OCI-LY7 (cell line): ENCODE measurements at regions not wholly inside any gene's neighbourhood (a gene's known extent, or its start where the extent isn't known, plus 50 kb on each side); places are given as distances from the start of the nearest gene placed in this dataset.

Experiments used
- BruUV-seq: library from RNA; stranded (reverse); fragments of 400-500 nt; replicated peaks from 2 replicates; lab custom pipeline; 2021; lab: Mats Ljungman, UMichigan
- CTCF ChIA-PET: fragments of 300-600 bp; sonication (Branson Sonifier 250); formaldehyde crosslinking; loops from one replicate; lab custom pipeline; 2022; ENCODE audit warnings: antibody characterized with exemption; ENCODE audit not compliant: unreplicated experiment; lab: Charles Lee
- POLR2A ChIA-PET: fragments of 300-600 bp; sonication (Branson Sonifier 250); formaldehyde crosslinking; loops from one replicate; lab custom pipeline; 2022; ENCODE audit warnings: antibody characterized with exemption; lab: Charles Lee
- DNase-seq: peaks from one replicate; pipeline ENCODE4 v3.0.0-alpha.2; 2015; ENCODE audit warnings: low spot score
- H2AFZ ChIP-seq: fragments of 200-600 bp; sonication (generic), shearing (Covaris generic); 2 replicates; pipeline ENCODE4 v1.6.1; 2014; ENCODE audit warnings: mild to moderate bottlenecking, antibody characterized with exemption, low read length, moderate library complexity
- H3K27ac ChIP-seq: fragments of 200-600 bp; sonication (generic); 2 replicates; pipeline ENCODE4 v1.5.1; 2014; ENCODE audit warnings: mixed run types, low read depth, mild to moderate bottlenecking, moderate library complexity, low read length, inconsistent platforms; ENCODE audit not compliant: poor library complexity, severe bottlenecking
- H3K36me3 ChIP-seq: fragments of 200-600 bp; sonication (generic); 2 replicates; pipeline ENCODE4 v1.6.1; 2014; ENCODE audit warnings: mild to moderate bottlenecking, antibody characterized with exemption, low read length, moderate library complexity, mixed read lengths; ENCODE audit not compliant: insufficient read depth
- H3K4me1 ChIP-seq: fragments of 200-600 bp; sonication (generic); 2 replicates; pipeline ENCODE4 v1.5.1; 2014; ENCODE audit warnings: mild to moderate bottlenecking, low read length; ENCODE audit not compliant: insufficient read depth, poor library complexity, severe bottlenecking
- H3K4me2 ChIP-seq: fragments of 200-600 bp; sonication (generic); 2 replicates; pipeline ENCODE4 v1.6.1; 2014; ENCODE audit warnings: mild to moderate bottlenecking, low read length
- H3K4me3 ChIP-seq: fragments of 200-600 bp; sonication (generic); 2 replicates; pipeline ENCODE4 v1.5.1; 2014; ENCODE audit warnings: mild to moderate bottlenecking, low read depth, low read length; ENCODE audit not compliant: poor library complexity, severe bottlenecking
- H3K79me2 ChIP-seq: fragments of 200-600 bp; sonication (generic); 2 replicates; pipeline ENCODE4 v1.6.1; 2016; ENCODE audit warnings: low read depth, mild to moderate bottlenecking, low read length, moderate library complexity, mixed read lengths; ENCODE audit not compliant: insufficient read depth
- H3K9me2 ChIP-seq: fragments of 200-600 bp; sonication (generic); 2 replicates; pipeline ENCODE4 v1.6.1; 2016; ENCODE audit warnings: mild to moderate bottlenecking, low read length, mixed read lengths; ENCODE audit not compliant: insufficient read depth
- H3K9me3 ChIP-seq: fragments of 200-600 bp; sonication (generic); 2 replicates; pipeline ENCODE4 v1.6.1; 2014; ENCODE audit warnings: mild to moderate bottlenecking, mixed run types, low read length, mixed read lengths
- H4K20me1 ChIP-seq: fragments of 200-600 bp; sonication (generic); 2 replicates; pipeline ENCODE4 v1.6.1; 2014; ENCODE audit warnings: mild to moderate bottlenecking, antibody characterized with exemption, low read length, moderate library complexity, mixed read lengths; ENCODE audit not compliant: insufficient read depth
- CTCF ChIP-seq: fragments of 200-600 bp; sonication (generic); conservative IDR thresholded peaks from 2 replicates; pipeline ENCODE4 v1.5.1; 2014; ENCODE audit warnings: mild to moderate bottlenecking, antibody characterized with exemption, low read length, moderate library complexity, mixed read lengths
- EZH2phosphoT487 ChIP-seq: fragments of 200-600 bp; sonication (generic); IDR thresholded peaks from 2 replicates; pipeline ENCODE4 v1.6.1; 2018; ENCODE audit warnings: low read depth, borderline replicate concordance, mild to moderate bottlenecking, mixed run types, antibody characterized with exemption, low read length, moderate library complexity, mixed read lengths
- intact Hi-C: fragments of 100-400 bp; cut with micrococcal nuclease; formaldehyde crosslinking; loops from one replicate; pipeline ENCODE4 v1.10.0; 2022; ENCODE audit not compliant: unreplicated experiment

- Histone ChIP-seq H3K27ac (no peak overlapping the region), H3K9me2 (no peaks in the 10 kb centered on the region), H4K20me1 (no peaks in the 10 kb centered on the region), H3K4me1 (no peaks in the 10 kb centered on the region), H3K79me2 (no peaks in the 10 kb centered on the region), H2AFZ (no peak overlapping the region), H3K9me3 (no peaks in the 10 kb centered on the region), H3K4me3 (no peak overlapping the region), H3K4me2 (no peak overlapping the region), H3K36me3 (no peaks in the 10 kb centered on the region)
- intact Hi-C loops = no loop called here
- POLR2A ChIA-PET = no interaction called here
- CTCF ChIA-PET = no interaction called here
- no TSS peak for BruUV-seq
- DNase-seq = no peak
- no peak for TF ChIP-seq CTCF
- no peak for TF ChIP-seq EZH2phosphoT487
These were observed 120.7 kb upstream of the CDH8 start for GRCh38 chr16:62156971-62157370.

GRCh38 chr16:62149631-62150030 is 113.4 kb upstream of the CDH8 start:
- Histone ChIP-seq H3K9me3 (no peaks in the 10 kb centered on the region), H3K79me2 (no peaks in the 10 kb centered on the region), H3K4me3 (no peak overlapping the region), H2AFZ (no peak overlapping the region), H3K4me1 (no peaks in the 10 kb centered on the region), H3K9me2 (no peaks in the 10 kb centered on the region), H3K4me2 (no peak overlapping the region), H3K36me3 (no peaks in the 10 kb centered on the region), H4K20me1 (no peaks in the 10 kb centered on the region), H3K27ac (no peak overlapping the region)
- intact Hi-C loops = no loop called here
- TF ChIP-seq EZH2phosphoT487 = no peak
- no peak for TF ChIP-seq CTCF
- ChIA-PET CTCF (no interaction called here), POLR2A (no interaction called here)
- BruUV-seq = no TSS peak
- no peak for DNase-seq

GRCh38 chr16:62137996-62138395 is 101.8 kb upstream of the CDH8 start:
- H3K4me3 ChIP-seq = no peak overlapping the region
- no peak for DNase-seq
- H2AFZ ChIP-seq = no peak overlapping the region
- no peaks in the 10 kb centered on the region for H3K79me2 ChIP-seq
- no peaks in the 10 kb centered on the region for H3K36me3 ChIP-seq
- no peak overlapping the region for H3K4me2 ChIP-seq
- ChIA-PET POLR2A (interaction anchor here (2.0 kb wide), 1 partner anchor 10 kb away, joined by 7 read pairs; no protein-coding TSS in a partner anchor), CTCF (no interaction called here)
- TF ChIP-seq CTCF = no peak
- no peak for TF ChIP-seq EZH2phosphoT487
- no peaks in the 10 kb centered on the region for H3K9me3 ChIP-seq
- H3K4me1 ChIP-seq = no peaks in the 10 kb centered on the region
- intact Hi-C loops = no loop called here
- no peak overlapping the region for H3K27ac ChIP-seq
- no TSS peak for BruUV-seq
- no peaks in the 10 kb centered on the region for H3K9me2 ChIP-seq
- H4K20me1 ChIP-seq = no peaks in the 10 kb centered on the region
